Keratinocyte (primary cell): ENCODE measurements at regions not wholly inside any gene's neighbourhood (a gene's known extent, or its start where the extent isn't known, plus 50 kb on each side); places are given as distances from the start of the nearest gene placed in this dataset.

Source experiments
- EZH2 ChIP-seq: IDR thresholded peaks from one replicate; pipeline ENCODE4 v1.6.1; 2012; ENCODE audit warnings: inconsistent platforms, mild to moderate bottlenecking, low read length, moderate library complexity
- TF ChIP-seq, protein P1 (sequence below), 3 experiments: IDR thresholded peaks in 1 of 3; conservative IDR thresholded peaks in 1 of 3; optimal IDR thresholded peaks in 1 of 3; 2 replicates in 2 of 3; 3 replicates in 1 of 3; pipeline versions ENCODE3 to v1.5.1; 2011; ENCODE audit warnings: low read length in 3 of 3, mild to moderate bottlenecking in 3 of 3, moderate library complexity in 2 of 3, control low read depth in 1 of 3, inconsistent platforms in 1 of 3; ENCODE audit not compliant: insufficient read depth in 2 of 3; ENCODE audit errors: extremely low read depth in 1 of 3

DNA sequence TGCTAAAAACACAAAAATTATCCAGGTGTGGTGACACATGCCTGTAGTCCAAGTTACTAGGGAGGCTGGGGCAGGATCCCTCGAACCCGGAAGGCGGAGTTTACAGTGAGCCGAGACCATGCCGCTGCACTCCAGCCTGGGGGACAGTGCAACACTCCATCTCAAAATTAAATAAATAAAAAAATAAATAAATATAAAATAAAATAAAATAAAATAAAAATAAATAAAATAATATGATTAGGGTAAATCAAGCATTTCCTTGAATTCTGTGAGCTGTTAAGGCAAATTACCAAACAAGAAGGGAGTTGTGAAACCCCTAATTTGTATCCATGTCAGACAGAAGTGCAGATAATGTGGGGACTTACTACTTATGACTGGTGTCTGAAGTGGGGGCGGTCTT lies 1928.9 kb upstream of the IGFBP7 start:
- TF ChIP-seq, protein P1, sequence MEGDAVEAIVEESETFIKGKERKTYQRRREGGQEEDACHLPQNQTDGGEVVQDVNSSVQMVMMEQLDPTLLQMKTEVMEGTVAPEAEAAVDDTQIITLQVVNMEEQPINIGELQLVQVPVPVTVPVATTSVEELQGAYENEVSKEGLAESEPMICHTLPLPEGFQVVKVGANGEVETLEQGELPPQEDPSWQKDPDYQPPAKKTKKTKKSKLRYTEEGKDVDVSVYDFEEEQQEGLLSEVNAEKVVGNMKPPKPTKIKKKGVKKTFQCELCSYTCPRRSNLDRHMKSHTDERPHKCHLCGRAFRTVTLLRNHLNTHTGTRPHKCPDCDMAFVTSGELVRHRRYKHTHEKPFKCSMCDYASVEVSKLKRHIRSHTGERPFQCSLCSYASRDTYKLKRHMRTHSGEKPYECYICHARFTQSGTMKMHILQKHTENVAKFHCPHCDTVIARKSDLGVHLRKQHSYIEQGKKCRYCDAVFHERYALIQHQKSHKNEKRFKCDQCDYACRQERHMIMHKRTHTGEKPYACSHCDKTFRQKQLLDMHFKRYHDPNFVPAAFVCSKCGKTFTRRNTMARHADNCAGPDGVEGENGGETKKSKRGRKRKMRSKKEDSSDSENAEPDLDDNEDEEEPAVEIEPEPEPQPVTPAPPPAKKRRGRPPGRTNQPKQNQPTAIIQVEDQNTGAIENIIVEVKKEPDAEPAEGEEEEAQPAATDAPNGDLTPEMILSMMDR (optimal IDR thresholded peaks at IDR 0.05 in 1 of 3, IDR thresholded peaks at IDR 0.05 in 1 of 3, conservative IDR thresholded peaks at IDR 0.05 in 1 of 3; ENCODE audit: extremely low read depth in 1 of 3, insufficient read depth in 2 of 3, low read length in 3 of 3) = no peak
- no peak for TF ChIP-seq EZH2
